OCI-LY7 (cell line): ENCODE measurements at regions not wholly inside any gene's neighbourhood (a gene's known extent, or its start where the extent isn't known, plus 50 kb on each side); places are given as distances from the start of the nearest gene placed in this dataset.

ENCODE experiments used
- EZH2phosphoT487 ChIP-seq: fragments of 200-600 bp; sonication (generic); IDR thresholded peaks from 2 replicates; pipeline ENCODE4 v1.6.1; 2018; ENCODE audit warnings: low read depth, borderline replicate concordance, mild to moderate bottlenecking, mixed run types, antibody characterized with exemption, low read length, moderate library complexity, mixed read lengths
- TF ChIP-seq, protein P1 (sequence below): fragments of 200-600 bp; sonication (generic); conservative IDR thresholded peaks from 2 replicates; pipeline ENCODE4 v1.5.1; 2014; ENCODE audit warnings: mild to moderate bottlenecking, antibody characterized with exemption, low read length, moderate library complexity, mixed read lengths

DNA sequence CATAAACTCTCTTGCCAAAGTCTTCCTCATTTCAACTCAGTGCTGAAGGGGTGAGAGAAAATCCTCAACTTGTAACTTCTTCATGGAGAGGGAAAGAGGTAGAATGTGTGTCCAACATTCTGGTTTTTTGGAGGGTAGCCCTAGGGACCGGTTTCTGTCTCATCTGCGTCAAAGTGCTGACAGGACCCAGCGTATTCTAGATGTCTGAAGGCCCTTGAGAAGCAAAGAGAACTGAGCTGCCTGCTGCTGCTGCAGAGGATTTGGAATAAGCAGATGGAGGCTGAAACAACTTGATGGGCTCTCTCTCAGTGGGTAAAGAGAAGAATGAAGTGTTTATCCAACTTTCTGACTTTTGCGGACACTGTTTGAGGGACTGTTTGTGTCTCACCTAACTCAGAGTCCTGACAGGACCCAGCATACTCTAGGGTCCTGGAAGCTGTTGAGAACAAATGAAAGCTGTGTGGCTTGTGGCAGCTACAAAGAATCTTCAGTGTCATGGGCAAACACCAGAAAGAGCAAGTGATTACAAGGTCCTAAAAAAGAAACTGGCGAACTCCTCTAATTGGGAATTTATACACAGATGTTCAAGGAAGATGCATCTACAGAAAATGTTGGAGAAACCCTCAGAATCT lies 174.4 kb downstream of the SI start:
- no peak for TF ChIP-seq EZH2phosphoT487
- TF ChIP-seq, protein P1, sequence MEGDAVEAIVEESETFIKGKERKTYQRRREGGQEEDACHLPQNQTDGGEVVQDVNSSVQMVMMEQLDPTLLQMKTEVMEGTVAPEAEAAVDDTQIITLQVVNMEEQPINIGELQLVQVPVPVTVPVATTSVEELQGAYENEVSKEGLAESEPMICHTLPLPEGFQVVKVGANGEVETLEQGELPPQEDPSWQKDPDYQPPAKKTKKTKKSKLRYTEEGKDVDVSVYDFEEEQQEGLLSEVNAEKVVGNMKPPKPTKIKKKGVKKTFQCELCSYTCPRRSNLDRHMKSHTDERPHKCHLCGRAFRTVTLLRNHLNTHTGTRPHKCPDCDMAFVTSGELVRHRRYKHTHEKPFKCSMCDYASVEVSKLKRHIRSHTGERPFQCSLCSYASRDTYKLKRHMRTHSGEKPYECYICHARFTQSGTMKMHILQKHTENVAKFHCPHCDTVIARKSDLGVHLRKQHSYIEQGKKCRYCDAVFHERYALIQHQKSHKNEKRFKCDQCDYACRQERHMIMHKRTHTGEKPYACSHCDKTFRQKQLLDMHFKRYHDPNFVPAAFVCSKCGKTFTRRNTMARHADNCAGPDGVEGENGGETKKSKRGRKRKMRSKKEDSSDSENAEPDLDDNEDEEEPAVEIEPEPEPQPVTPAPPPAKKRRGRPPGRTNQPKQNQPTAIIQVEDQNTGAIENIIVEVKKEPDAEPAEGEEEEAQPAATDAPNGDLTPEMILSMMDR = no peak
